Mesenchymal stem cell (in vitro differentiated cells and primary cell): ENCODE measurements at regions not wholly inside any gene's neighbourhood (a gene's known extent, or its start where the extent isn't known, plus 50 kb on each side); places are given as distances from the start of the nearest gene placed in this dataset.

Experiments used
- DNase-seq: peaks from one replicate; pipeline ENCODE4 v3.0.0-alpha.2; 2013
- H2AFZ ChIP-seq: one replicate; pipeline ENCODE4 v1.6.1; 2013; ENCODE audit warnings: low read depth, mild to moderate bottlenecking, control low read depth, inconsistent platforms, low read length, moderate library complexity
- H2AK5ac ChIP-seq: 2 replicates; pipeline ENCODE4 v1.6.1; 2013; ENCODE audit warnings: low read length, moderate library complexity, mild to moderate bottlenecking, inconsistent platforms; ENCODE audit not compliant: severe bottlenecking
- H2BK120ac ChIP-seq: one replicate; pipeline ENCODE4 v1.6.1; 2013; ENCODE audit warnings: low read depth, mild to moderate bottlenecking, inconsistent platforms, low read length, moderate library complexity
- H2BK12ac ChIP-seq, 2 experiments: one replicate each; pipeline ENCODE4 v1.6.1; 2013; ENCODE audit warnings: inconsistent platforms in 2 of 2, low read length in 2 of 2, mild to moderate bottlenecking in 2 of 2, moderate library complexity in 2 of 2, control low read depth in 1 of 2
- H2BK15ac ChIP-seq: one replicate; pipeline ENCODE4 v1.6.1; 2013; ENCODE audit warnings: mild to moderate bottlenecking, low read depth, inconsistent platforms; ENCODE audit not compliant: poor library complexity, severe bottlenecking
- H2BK5ac ChIP-seq: 2 replicates; pipeline ENCODE4 v1.6.1; 2013; ENCODE audit warnings: low read depth, mild to moderate bottlenecking, low read length, control low read depth, inconsistent platforms; ENCODE audit not compliant: poor library complexity, severe bottlenecking
- H3K14ac ChIP-seq, 2 experiments: one replicate each; pipeline ENCODE4 v1.6.1; 2013; ENCODE audit warnings: inconsistent platforms in 2 of 2, low read length in 2 of 2, control low read depth in 1 of 2, mild to moderate bottlenecking in 1 of 2, moderate library complexity in 1 of 2
- H3K18ac ChIP-seq, 2 experiments: one replicate each; pipeline ENCODE4 v1.6.1; 2013; ENCODE audit warnings: inconsistent platforms in 2 of 2, low read length in 2 of 2, control low read depth in 1 of 2, low read depth in 1 of 2, mild to moderate bottlenecking in 1 of 2
- H3K23ac ChIP-seq, 2 experiments: one replicate each; pipeline ENCODE4 v1.6.1; 2013; ENCODE audit warnings: inconsistent platforms in 2 of 2, low read length in 2 of 2, mild to moderate bottlenecking in 2 of 2, moderate library complexity in 2 of 2, control low read depth in 1 of 2
- H3K27ac ChIP-seq: 2 replicates; pipeline ENCODE4 v1.5.1; 2013; ENCODE audit warnings: mild to moderate bottlenecking, moderate library complexity, low read length, control low read depth, inconsistent platforms; ENCODE audit not compliant: poor library complexity, severe bottlenecking
- H3K27me3 ChIP-seq, 2 experiments: 2 replicates each; pipeline versions ENCODE4 v1.6.1 to v1.7.0; 2013; ENCODE audit warnings: low read length in 2 of 2, mild to moderate bottlenecking in 2 of 2, moderate library complexity in 2 of 2, control low read depth in 1 of 2, inconsistent platforms in 1 of 2; ENCODE audit not compliant: control insufficient read depth in 1 of 2, insufficient read depth in 1 of 2
- H3K36me3 ChIP-seq, 2 experiments: 2 replicates each; pipeline versions ENCODE4 v1.6.1 to v1.7.0; 2013; ENCODE audit warnings: low read length in 2 of 2, control low read depth in 1 of 2, inconsistent platforms in 1 of 2, low read depth in 1 of 2, mild to moderate bottlenecking in 1 of 2; ENCODE audit not compliant: insufficient read depth in 2 of 2, control insufficient read depth in 1 of 2
- H3K4ac ChIP-seq, 2 experiments: one replicate each; pipeline ENCODE4 v1.6.1; 2013; ENCODE audit warnings: inconsistent platforms in 2 of 2, low read length in 2 of 2, mild to moderate bottlenecking in 2 of 2, moderate library complexity in 2 of 2, control low read depth in 1 of 2, low read depth in 1 of 2
- H3K4me1 ChIP-seq: 2 replicates; pipeline ENCODE4 v1.6.1; 2013; ENCODE audit warnings: low read depth, low read length, control low read depth; ENCODE audit not compliant: control insufficient read depth, insufficient read depth
- H3K4me2 ChIP-seq: 2 replicates; pipeline ENCODE4 v1.6.1; 2013; ENCODE audit warnings: low read length, mild to moderate bottlenecking, inconsistent platforms; ENCODE audit not compliant: poor library complexity, severe bottlenecking
- H3K4me3 ChIP-seq, 2 experiments: 2 replicates each; pipeline versions ENCODE4 v1.5.1 to v1.7.0; 2013; ENCODE audit warnings: low read length in 2 of 2, mild to moderate bottlenecking in 2 of 2, control low read depth in 1 of 2, low read depth in 1 of 2; ENCODE audit not compliant: insufficient read depth in 1 of 2
- H3K79me1 ChIP-seq: replicated peaks from 2 replicates; pipeline ENCODE4 v1.6.1; 2013; ENCODE audit warnings: mild to moderate bottlenecking, control low read depth, low read length, inconsistent platforms; ENCODE audit not compliant: poor library complexity, severe bottlenecking
- H3K9ac ChIP-seq: 2 replicates; pipeline ENCODE4 v1.7.0; 2013; ENCODE audit warnings: mild to moderate bottlenecking, low read length, moderate library complexity
- H3K9me3 ChIP-seq: 2 replicates; pipeline ENCODE4 v1.7.0; 2013; ENCODE audit warnings: mild to moderate bottlenecking, low read length; ENCODE audit not compliant: control insufficient read depth
- H4K8ac ChIP-seq: one replicate; pipeline ENCODE4 v1.6.1; 2013; ENCODE audit warnings: inconsistent platforms, mild to moderate bottlenecking, low read length, moderate library complexity
- H4K91ac ChIP-seq: one replicate; pipeline ENCODE4 v1.6.1; 2013; ENCODE audit warnings: mild to moderate bottlenecking, low read length, inconsistent platforms
- WGBS: methylation state at CpG from one replicate; pipeline ENCODE4 v1.1.7; 2013; ENCODE audit warnings: mixed read lengths; 5-methylcytosine and 5-hydroxymethylcytosine counted together

GRCh38 chr1:90854397-90854924, 137.4 kb upstream of the BARHL2 start:
- Histone ChIP-seq H2AK5ac (no peak overlapping the region), H2BK12ac (no peak overlapping the region), H3K4me1 (peaks cover 11% of the 10 kb centered on the region), H3K79me1 (no peaks in the 10 kb centered on the region), H3K4me3 (no peak overlapping the region), H4K91ac (no peak overlapping the region), H3K36me3 (no peaks in the 10 kb centered on the region), H4K8ac (no peak overlapping the region), H3K4ac (no peak overlapping the region), H3K9me3 (no peaks in the 10 kb centered on the region), H3K9ac (no peak overlapping the region), H2AFZ (no peak overlapping the region), H2BK15ac (no peak overlapping the region), H3K27me3 (peaks cover 0 to 10% of the 10 kb centered on the region in 2 experiments), H3K27ac (no peak overlapping the region), H2BK120ac (no peak overlapping the region), H2BK5ac (no peak overlapping the region), H3K18ac (no peak overlapping the region), H3K4me2 (no peak overlapping the region), H3K14ac (no peak overlapping the region), H3K23ac (peak overlapping the region in 1 of 2 experiments; percentile 59)
- WGBS, result 100% methylated on average over 3 of the region's 4 CpGs
- DNase-seq, result no peak

GRCh38 chr1:90851711-90852050, 134.6 kb upstream of the BARHL2 start:
- no peaks in the 10 kb centered on the region for H3K36me3 ChIP-seq
- no peak overlapping the region for H4K91ac ChIP-seq
- H3K4me2 ChIP-seq, result peak overlapping the region; percentile 65

GRCh38 chr1:90850898-90851710, 134.0 kb upstream of the BARHL2 start:
- Histone ChIP-seq H2BK15ac (peak overlapping the region; percentile 62), H3K14ac (peak overlapping the region in 1 of 2 experiments; percentile 57), H2BK120ac (no peak overlapping the region), H3K23ac (peak overlapping the region in 1 of 2 experiments; percentile 86), H3K9me3 (no peaks in the 10 kb centered on the region), H3K9ac (peak overlapping the region; percentile 85), H3K27ac (no peak overlapping the region), H2AK5ac (no peak overlapping the region), H4K8ac (peak overlapping the region; percentile 91), H3K4ac (peak overlapping the region in 1 of 2 experiments; percentile 62), H3K18ac (peak overlapping the region; percentile 52 to 65), H3K36me3 (no peaks in the 10 kb centered on the region), H2BK12ac (peak overlapping the region in 1 of 2 experiments; percentile 45), H2BK5ac (no peak overlapping the region), H3K4me2 (peak overlapping the region; percentile 100), H3K79me1 (no peaks in the 10 kb centered on the region), H2AFZ (peak overlapping the region; percentile 96), H3K4me3 (peak overlapping the region; percentile 77 to 88), H3K27me3 (peaks cover 0 to 9% of the 10 kb centered on the region in 2 experiments), H3K4me1 (peaks cover 11% of the 10 kb centered on the region), H4K91ac (peak overlapping the region; percentile 93)
- under 1% methylated on average over 67 of the region's 79 CpGs for WGBS
- DNase-seq, result peak; percentile 79

More at GRCh38 chr1:90851711-90852050, 134.6 kb upstream of the BARHL2 start:
- Histone ChIP-seq H3K23ac (no peak overlapping the region), H3K79me1 (no peaks in the 10 kb centered on the region), H3K14ac (no peak overlapping the region), H4K8ac (no peak overlapping the region), H3K18ac (no peak overlapping the region), H2AK5ac (no peak overlapping the region), H2BK120ac (no peak overlapping the region), H2BK12ac (no peak overlapping the region), H2AFZ (no peak overlapping the region), H3K27ac (no peak overlapping the region), H2BK15ac (no peak overlapping the region), H3K4me3 (peak overlapping the region in 1 of 2 experiments; percentile 88), H3K9me3 (no peaks in the 10 kb centered on the region), H3K9ac (peak overlapping the region; percentile 66), H3K4ac (no peak overlapping the region), H3K27me3 (peaks cover 0 to 9% of the 10 kb centered on the region in 2 experiments), H3K4me1 (peaks cover 11% of the 10 kb centered on the region), H2BK5ac (no peak overlapping the region)
- DNase-seq, result no peak
- WGBS, result 0% methylated on average over 7 of the region's 21 CpGs

GRCh38 chr1:90850181-90850897, 133.2 kb upstream of the BARHL2 start:
- peak; percentile 54 for DNase-seq
- Histone ChIP-seq H2BK12ac (no peak overlapping the region), H3K9me3 (no peaks in the 10 kb centered on the region), H4K91ac (no peak overlapping the region), H4K8ac (peak overlapping the region; percentile 91), H3K18ac (peak overlapping the region in 1 of 2 experiments; percentile 65), H3K27me3 (peaks cover 0 to 9% of the 10 kb centered on the region in 2 experiments), H2AFZ (peak overlapping the region; percentile 96), H3K9ac (peak overlapping the region; percentile 85), H3K23ac (peak overlapping the region in 1 of 2 experiments; percentile 74), H3K4ac (peak overlapping the region in 1 of 2 experiments; percentile 62), H3K79me1 (no peaks in the 10 kb centered on the region), H2AK5ac (no peak overlapping the region), H3K4me1 (peaks cover 11% of the 10 kb centered on the region), H3K36me3 (no peaks in the 10 kb centered on the region), H3K4me3 (peak overlapping the region; percentile 77 to 88), H2BK15ac (no peak overlapping the region), H2BK120ac (no peak overlapping the region), H3K4me2 (peak overlapping the region; percentile 100), H3K14ac (no peak overlapping the region), H2BK5ac (no peak overlapping the region), H3K27ac (no peak overlapping the region)
- WGBS, result 8% methylated on average over 18 of the region's 19 CpGs
